ENCODE measurements at regions not wholly inside any gene's neighbourhood (a gene's known extent, or its start where the extent isn't known, plus 50 kb on each side); places are given as distances from the start of the nearest gene placed in this dataset.

- ChIA-PET CTCF (no interaction called here), POLR2A (ENCODE audit: unreplicated experiment) (no interaction called here)
- no peaks in the 10 kb centered on the region for H3F3A ChIP-seq (ENCODE audit: low read length, unreplicated experiment)
- DNase-seq (no peak), ATAC-seq (no peak)
- no TSS peak for BruUV-seq (replicated peaks)
- H3K4me3 ChIP-seq (ENCODE audit: low read length), result no peak overlapping the region
- H3K9ac ChIP-seq (ENCODE audit: low read length), result no peak overlapping the region
- no peak overlapping the region for H3K27ac ChIP-seq (ENCODE audit: low read length)
- H3K79me2 ChIP-seq (ENCODE audit: low read length), result no peaks in the 10 kb centered on the region
- TF ChIP-seq EZH2phosphoT487 (IDR thresholded peaks at IDR 0.05; ENCODE audit: borderline replicate concordance, low read length) (no peak), EZH2 (IDR thresholded peaks at IDR 0.05; ENCODE audit: low read length, unreplicated experiment) (no peak)
- TF ChIP-seq, protein P1, sequence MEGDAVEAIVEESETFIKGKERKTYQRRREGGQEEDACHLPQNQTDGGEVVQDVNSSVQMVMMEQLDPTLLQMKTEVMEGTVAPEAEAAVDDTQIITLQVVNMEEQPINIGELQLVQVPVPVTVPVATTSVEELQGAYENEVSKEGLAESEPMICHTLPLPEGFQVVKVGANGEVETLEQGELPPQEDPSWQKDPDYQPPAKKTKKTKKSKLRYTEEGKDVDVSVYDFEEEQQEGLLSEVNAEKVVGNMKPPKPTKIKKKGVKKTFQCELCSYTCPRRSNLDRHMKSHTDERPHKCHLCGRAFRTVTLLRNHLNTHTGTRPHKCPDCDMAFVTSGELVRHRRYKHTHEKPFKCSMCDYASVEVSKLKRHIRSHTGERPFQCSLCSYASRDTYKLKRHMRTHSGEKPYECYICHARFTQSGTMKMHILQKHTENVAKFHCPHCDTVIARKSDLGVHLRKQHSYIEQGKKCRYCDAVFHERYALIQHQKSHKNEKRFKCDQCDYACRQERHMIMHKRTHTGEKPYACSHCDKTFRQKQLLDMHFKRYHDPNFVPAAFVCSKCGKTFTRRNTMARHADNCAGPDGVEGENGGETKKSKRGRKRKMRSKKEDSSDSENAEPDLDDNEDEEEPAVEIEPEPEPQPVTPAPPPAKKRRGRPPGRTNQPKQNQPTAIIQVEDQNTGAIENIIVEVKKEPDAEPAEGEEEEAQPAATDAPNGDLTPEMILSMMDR (conservative IDR thresholded peaks at IDR 0.05; ENCODE audit: low read depth, low read length), result no peak
- H3K36me3 ChIP-seq (ENCODE audit: low read depth, low read length), result no peaks in the 10 kb centered on the region
- no peaks in the 10 kb centered on the region for H3K4me1 ChIP-seq (ENCODE audit: insufficient read depth, low read length)
- H3K9me2 ChIP-seq (replicated peaks; ENCODE audit: low read length), result no peaks in the 10 kb centered on the region
- no peak overlapping the region for H2AFZ ChIP-seq (ENCODE audit: low read length)
- H3K9me3 ChIP-seq (ENCODE audit: low read length), result peaks cover 4% of the 10 kb centered on the region; the same call in 1 of the 2 replicates
- H3K27me3 ChIP-seq (ENCODE audit: low read length), result 0 out of 2 replicates have a peak, but pooled peaks cover 6% of the 10 kb centered on the region
- no peak overlapping the region for H3K4me2 ChIP-seq (ENCODE audit: low read length)
- intact Hi-C loops (cut with micrococcal nuclease), result no loop called here
- no peaks in the 10 kb centered on the region; the same call in 1 of the 2 replicates for H4K20me1 ChIP-seq (ENCODE audit: low read length)
Measured at GRCh38 chr2:103276869-103277268, 515.0 kb downstream of the TMEM182 start.

DNA sequence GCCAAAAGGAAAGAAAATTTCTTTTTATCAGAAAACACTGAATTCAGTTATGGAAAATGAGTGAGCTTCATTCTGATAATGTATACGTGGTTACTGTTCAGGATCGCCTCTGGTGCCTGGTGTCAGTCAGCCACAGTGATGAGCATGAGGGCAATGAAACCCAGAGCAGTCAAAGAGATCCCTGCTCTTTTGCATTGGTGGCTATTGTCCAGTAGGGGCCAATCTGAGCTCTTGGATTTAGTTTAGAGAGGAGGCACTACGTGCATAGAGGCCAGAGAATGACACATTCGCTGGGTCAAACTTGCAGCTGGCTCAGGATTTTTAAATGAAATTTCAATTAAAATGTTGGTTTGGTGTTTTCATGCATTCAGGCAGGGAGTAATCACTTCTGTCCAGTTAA, 522.9 kb downstream of the TMEM182 start:
- peaks cover 63% of the 10 kb centered on the region for H3K27me3 ChIP-seq (ENCODE audit: low read length)
- no peak overlapping the region for H3K4me2 ChIP-seq (ENCODE audit: low read length)
- H3K4me3 ChIP-seq (ENCODE audit: low read length), result no peak overlapping the region
- no peak overlapping the region for H2AFZ ChIP-seq (ENCODE audit: low read length)
- H3K79me2 ChIP-seq (ENCODE audit: low read length), result no peaks in the 10 kb centered on the region
- no peak overlapping the region for H3K9ac ChIP-seq (ENCODE audit: low read length)
- H4K20me1 ChIP-seq (ENCODE audit: low read length), result no peaks in the 10 kb centered on the region
- no peaks in the 10 kb centered on the region for H3K36me3 ChIP-seq (ENCODE audit: low read depth, low read length)
- H3K9me3 ChIP-seq (ENCODE audit: low read length), result no peaks in the 10 kb centered on the region
- no peak overlapping the region for H3K27ac ChIP-seq (ENCODE audit: low read length)
- intact Hi-C loops (cut with micrococcal nuclease), result no loop called here
- no peak for ATAC-seq
- H3F3A ChIP-seq (ENCODE audit: low read length, unreplicated experiment), result no peaks in the 10 kb centered on the region
- DNase-seq, result no peak
- CTCF ChIA-PET, result no interaction called here
- no TSS peak for BruUV-seq (replicated peaks)
- no peaks in the 10 kb centered on the region for H3K4me1 ChIP-seq (ENCODE audit: insufficient read depth, low read length)
- POLR2A ChIA-PET (ENCODE audit: unreplicated experiment), result no interaction called here
- no peaks in the 10 kb centered on the region for H3K9me2 ChIP-seq (replicated peaks; ENCODE audit: low read length)
- TF ChIP-seq EZH2phosphoT487 (IDR thresholded peaks at IDR 0.05; ENCODE audit: borderline replicate concordance, low read length), result no peak
- TF ChIP-seq, protein P1 (conservative IDR thresholded peaks at IDR 0.05; ENCODE audit: low read depth, low read length), result no peak
- no peak for TF ChIP-seq EZH2 (IDR thresholded peaks at IDR 0.05; ENCODE audit: low read length, unreplicated experiment)

- Histone ChIP-seq H3K9ac (ENCODE audit: low read length) (no peak overlapping the region), H3K4me1 (ENCODE audit: insufficient read depth, low read length) (no peaks in the 10 kb centered on the region), H3K4me3 (ENCODE audit: low read length) (no peak overlapping the region), H3K36me3 (ENCODE audit: low read depth, low read length) (no peaks in the 10 kb centered on the region), H3F3A (ENCODE audit: low read length, unreplicated experiment) (no peaks in the 10 kb centered on the region), H3K27me3 (ENCODE audit: low read length) (peaks cover 66% of the 10 kb centered on the region), H3K27ac (ENCODE audit: low read length) (no peak overlapping the region), H3K9me2 (replicated peaks; ENCODE audit: low read length) (no peaks in the 10 kb centered on the region), H3K9me3 (ENCODE audit: low read length) (no peaks in the 10 kb centered on the region), H2AFZ (ENCODE audit: low read length) (no peak overlapping the region), H3K4me2 (ENCODE audit: low read length) (no peak overlapping the region), H4K20me1 (ENCODE audit: low read length) (no peaks in the 10 kb centered on the region), H3K79me2 (ENCODE audit: low read length) (no peaks in the 10 kb centered on the region)
- BruUV-seq (replicated peaks), result no TSS peak
- intact Hi-C loops (cut with micrococcal nuclease), result no loop called here
- no peak for DNase-seq
- ChIA-PET POLR2A (ENCODE audit: unreplicated experiment) (no interaction called here), CTCF (no interaction called here)
- TF ChIP-seq EZH2phosphoT487 (IDR thresholded peaks at IDR 0.05; ENCODE audit: borderline replicate concordance, low read length), result no peak
- no peak for ATAC-seq
Measured at GRCh38 chr2:103285354-103285753, 523.5 kb downstream of the TMEM182 start.
